NT2/D1 (cell line): ENCODE measurements at regions not wholly inside any gene's neighbourhood (a gene's known extent, or its start where the extent isn't known, plus 50 kb on each side); places are given as distances from the start of the nearest gene placed in this dataset.

Experiments
- DNase-seq: peaks from one replicate; pipeline ENCODE4 v3.0.0-alpha.2; 2011; ENCODE audit warnings: low read depth, low spot score
- H3K27me3 ChIP-seq: 2 replicates; pipeline ENCODE4 v1.6.0; 2011; ENCODE audit warnings: mild to moderate bottlenecking; ENCODE audit not compliant: insufficient read length, insufficient read depth
- H3K36me3 ChIP-seq: 2 replicates; pipeline ENCODE4 v1.6.1; 2011; ENCODE audit warnings: mild to moderate bottlenecking, low read length, mixed read lengths; ENCODE audit not compliant: insufficient read depth, insufficient read length
- H3K4me1 ChIP-seq: 2 replicates; pipeline ENCODE4 v1.5.1; 2011; ENCODE audit not compliant: insufficient read depth, insufficient read length
- H3K4me3 ChIP-seq: 2 replicates; pipeline ENCODE4 v1.5.1; 2011; ENCODE audit warnings: low read depth; ENCODE audit not compliant: insufficient read length
- H3K9ac ChIP-seq: 2 replicates; pipeline ENCODE4 v1.6.0; 2011; ENCODE audit warnings: low read depth; ENCODE audit not compliant: insufficient read length
- H3K9me3 ChIP-seq: 2 replicates; pipeline ENCODE4 v1.5.1; 2011; ENCODE audit warnings: mild to moderate bottlenecking, low read length; ENCODE audit not compliant: insufficient read depth
- SUZ12 ChIP-seq: IDR thresholded peaks from 2 replicates; pipeline ENCODE4 v1.6.1; 2011; ENCODE audit not compliant: insufficient read length, insufficient read depth; ENCODE audit errors: extremely low read depth
- YY1 ChIP-seq: IDR thresholded peaks from 2 replicates; pipeline ENCODE4 v1.6.1; 2011; ENCODE audit not compliant: insufficient read length, insufficient read depth
- ZNF274 ChIP-seq: IDR thresholded peaks from 2 replicates; pipeline ENCODE4 v1.6.1; 2011; ENCODE audit warnings: mild to moderate bottlenecking, low read depth, low read length

DNA sequence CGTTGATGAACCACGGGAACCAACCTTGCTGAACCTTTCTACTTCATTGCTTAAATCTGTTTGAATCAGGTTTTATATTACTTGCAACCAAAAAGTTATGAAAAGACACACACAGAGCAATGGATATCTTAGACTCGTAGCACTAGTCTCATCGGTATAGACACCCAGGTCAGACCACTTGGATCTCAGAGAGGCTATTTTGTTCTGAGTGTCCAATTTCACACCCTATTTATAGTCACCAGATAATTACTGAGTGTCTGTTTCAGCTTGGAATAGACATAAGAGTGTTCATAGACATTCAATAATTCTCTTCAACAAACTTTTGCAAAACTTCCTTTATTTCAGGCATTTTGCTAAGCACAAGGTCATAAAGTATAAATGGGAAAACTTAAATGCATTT is 145.4 kb upstream of the EGFLAM start:
- no peak for DNase-seq
- H3K9me3 ChIP-seq: no peaks in the 10 kb centered on the region
- H3K27me3 ChIP-seq: no peaks in the 10 kb centered on the region
- H3K9ac ChIP-seq: no peak overlapping the region
- no peaks in the 10 kb centered on the region for H3K4me1 ChIP-seq
- TF ChIP-seq ZNF274: no peak
- TF ChIP-seq SUZ12: no peak
- no peak for TF ChIP-seq YY1
- no peaks in the 10 kb centered on the region for H3K36me3 ChIP-seq
- H3K4me3 ChIP-seq: no peak overlapping the region

DNA sequence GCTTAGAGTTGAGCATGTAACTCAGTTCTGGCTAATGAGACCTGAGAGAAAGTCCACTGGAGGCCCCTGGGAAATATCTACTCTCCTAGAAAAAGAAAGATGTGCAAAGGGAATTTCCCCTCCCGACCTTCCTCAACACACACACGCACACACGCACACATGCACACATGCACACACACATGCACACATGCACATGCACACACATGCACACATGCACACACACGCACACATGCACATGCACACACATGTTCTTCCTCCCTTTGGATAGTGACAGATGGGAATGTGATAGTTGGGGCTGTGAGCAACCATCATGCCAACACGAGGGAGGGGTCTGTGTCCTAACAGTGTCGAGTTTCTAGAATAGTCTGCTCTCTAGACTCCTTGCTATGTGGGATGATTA is 148.2 kb upstream of the EGFLAM start:
- no peak overlapping the region for H3K4me3 ChIP-seq
- no peak for DNase-seq
- no peaks in the 10 kb centered on the region for H3K27me3 ChIP-seq
- no peak overlapping the region for H3K9ac ChIP-seq
- H3K4me1 ChIP-seq: no peaks in the 10 kb centered on the region
- TF ChIP-seq YY1 (no peak), SUZ12 (no peak), ZNF274 (no peak)
- no peaks in the 10 kb centered on the region for H3K36me3 ChIP-seq
- H3K9me3 ChIP-seq: 0 out of 2 replicates have a peak, but pooled peaks cover 4% of the 10 kb centered on the region

DNA sequence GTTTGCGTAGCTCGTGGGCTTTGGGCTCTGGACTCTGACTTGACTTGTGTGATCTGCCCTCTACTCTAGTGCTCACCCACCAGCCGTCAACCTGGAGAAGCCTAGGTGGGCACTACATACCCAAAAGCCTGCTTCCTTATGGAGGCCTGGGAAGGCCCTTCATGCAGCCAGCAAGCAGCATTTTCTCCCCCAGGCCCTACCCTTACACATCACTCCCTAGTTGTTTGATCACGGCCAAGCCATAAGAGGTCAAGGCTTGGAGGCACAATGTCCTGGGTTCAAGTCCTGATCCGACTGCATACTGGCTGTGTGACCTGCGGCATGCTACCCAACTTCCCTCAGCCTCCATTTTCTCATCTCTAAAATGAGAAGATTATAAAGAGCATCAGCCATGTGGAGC is 151.3 kb upstream of the EGFLAM start:
- H3K4me3 ChIP-seq: no peak overlapping the region
- DNase-seq: no peak
- no peaks in the 10 kb centered on the region for H3K36me3 ChIP-seq
- no peaks in the 10 kb centered on the region for H3K27me3 ChIP-seq
- H3K9ac ChIP-seq: no peak overlapping the region
- peaks cover 15% of the 10 kb centered on the region; the same call in 1 of the 2 replicates for H3K9me3 ChIP-seq
- TF ChIP-seq YY1 (no peak), ZNF274 (no peak), SUZ12 (no peak)
- no peaks in the 10 kb centered on the region for H3K4me1 ChIP-seq

DNA sequence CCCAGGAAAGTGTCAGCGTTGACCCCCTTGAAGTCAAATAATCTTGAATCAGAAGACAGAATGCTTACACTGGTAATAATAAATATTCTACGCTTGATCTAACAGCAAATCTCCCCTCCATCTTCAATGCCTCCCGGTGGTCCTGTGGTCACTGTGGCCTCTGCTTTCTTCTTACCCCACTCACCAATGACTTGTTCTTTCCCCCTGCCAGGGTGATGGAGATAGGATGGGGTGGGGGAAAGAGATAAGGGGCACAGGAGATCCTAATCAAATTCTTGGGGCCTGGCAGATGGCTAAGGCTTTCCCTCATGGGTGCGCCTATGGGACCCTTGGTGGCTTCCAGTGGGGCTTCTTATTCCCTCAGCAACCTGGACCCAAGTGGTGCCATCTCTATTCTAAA is 152.6 kb upstream of the EGFLAM start:
- Histone ChIP-seq H3K27me3 (no peaks in the 10 kb centered on the region), H3K9me3 (peaks cover 22% of the 10 kb centered on the region; the same call in 1 of the 2 replicates), H3K9ac (no peak overlapping the region), H3K4me3 (no peak overlapping the region), H3K36me3 (no peaks in the 10 kb centered on the region), H3K4me1 (no peaks in the 10 kb centered on the region)
- DNase-seq: no peak
- no peak for TF ChIP-seq YY1
- TF ChIP-seq SUZ12: no peak
- no peak for TF ChIP-seq ZNF274

DNA sequence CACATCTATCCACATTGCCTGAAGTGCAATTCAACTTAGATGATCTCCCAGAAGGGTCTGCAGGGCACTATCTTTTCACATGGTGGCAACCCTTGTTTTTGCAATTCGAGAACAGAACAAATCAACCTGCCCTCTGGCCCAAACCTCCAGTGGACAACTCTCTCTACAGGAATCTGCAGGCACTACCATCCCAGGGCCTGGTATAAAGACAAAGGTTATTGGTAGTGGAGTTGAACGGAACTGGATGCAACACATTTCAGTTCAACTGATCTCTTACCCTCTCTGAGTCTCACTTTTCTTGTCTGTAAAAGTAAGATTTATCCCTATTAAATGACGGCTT is 153.2 kb upstream of the EGFLAM start:
- Histone ChIP-seq H3K27me3 (no peaks in the 10 kb centered on the region), H3K9me3 (peaks cover 22% of the 10 kb centered on the region; the same call in 1 of the 2 replicates), H3K4me1 (no peaks in the 10 kb centered on the region), H3K9ac (no peak overlapping the region), H3K36me3 (no peaks in the 10 kb centered on the region), H3K4me3 (no peak overlapping the region)
- DNase-seq: no peak
- TF ChIP-seq ZNF274: no peak
- no peak for TF ChIP-seq SUZ12
- TF ChIP-seq YY1: no peak

DNA sequence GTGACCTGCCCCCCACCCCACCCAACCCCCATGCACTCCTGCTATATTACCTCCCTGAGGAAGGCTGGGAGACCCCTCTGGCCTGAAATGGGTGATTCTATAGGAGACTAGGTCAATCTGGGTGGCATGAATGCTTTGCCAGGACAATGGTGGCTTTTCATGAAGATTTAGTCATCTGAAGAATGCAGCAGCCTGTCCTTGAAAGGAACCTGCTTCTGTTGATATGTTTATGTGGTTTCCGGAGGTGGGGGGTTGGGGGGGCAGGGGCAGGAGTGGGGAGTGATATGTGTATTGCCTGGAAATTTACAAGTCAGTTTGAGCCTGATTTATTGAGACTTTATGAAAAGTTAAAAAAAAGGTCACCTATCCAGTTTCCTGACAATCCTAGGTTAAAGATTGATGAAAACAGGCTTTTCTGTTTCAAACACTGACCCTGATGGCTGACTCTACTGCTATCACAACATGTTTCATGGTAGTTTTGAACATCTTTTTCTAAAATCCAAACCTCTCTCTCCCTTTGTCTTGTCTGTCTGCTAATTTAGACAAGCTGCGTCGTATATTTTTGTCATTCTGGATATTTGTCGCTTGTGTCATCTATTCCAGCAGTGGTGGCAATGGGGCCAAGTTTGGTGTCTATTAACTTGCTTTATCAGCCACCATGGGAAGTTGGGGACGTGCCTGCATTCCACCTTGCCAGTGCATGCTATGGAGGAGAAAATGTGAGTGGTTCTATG is 153.7 kb upstream of the EGFLAM start:
- Histone ChIP-seq H3K4me1 (no peaks in the 10 kb centered on the region), H3K9me3 (peaks cover 22% of the 10 kb centered on the region; the same call in 1 of the 2 replicates), H3K9ac (no peak overlapping the region), H3K36me3 (no peaks in the 10 kb centered on the region), H3K27me3 (no peaks in the 10 kb centered on the region), H3K4me3 (no peak overlapping the region)
- TF ChIP-seq SUZ12 (no peak), ZNF274 (no peak), YY1 (no peak)
- DNase-seq: peak; percentile 70

DNA sequence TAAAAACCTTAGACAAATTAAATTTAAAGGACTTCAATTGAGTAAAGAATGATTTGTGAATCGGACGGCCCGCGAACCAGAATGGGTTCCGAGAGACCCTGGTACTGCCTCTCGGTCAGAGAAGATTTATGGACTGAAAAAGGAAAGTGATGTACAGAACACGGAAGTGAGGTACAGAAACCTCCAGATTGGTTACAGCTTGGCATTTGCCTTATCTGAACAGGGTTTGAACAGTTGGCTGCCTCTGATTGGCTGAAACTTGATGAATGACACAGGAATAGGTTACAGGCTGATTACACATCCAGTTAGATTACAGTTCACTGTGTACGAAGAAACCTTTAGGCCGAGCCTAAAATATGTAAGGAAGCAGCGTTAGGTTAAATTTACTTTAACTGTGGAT is 156.5 kb upstream of the EGFLAM start:
- no peak for DNase-seq
- no peaks in the 10 kb centered on the region for H3K27me3 ChIP-seq
- H3K36me3 ChIP-seq: no peaks in the 10 kb centered on the region
- no peak overlapping the region for H3K4me3 ChIP-seq
- TF ChIP-seq SUZ12 (no peak), ZNF274 (no peak), YY1 (no peak)
- peaks cover 18% of the 10 kb centered on the region; the same call in 1 of the 2 replicates for H3K9me3 ChIP-seq
- H3K9ac ChIP-seq: no peak overlapping the region
- no peaks in the 10 kb centered on the region for H3K4me1 ChIP-seq
